GM12865 (cell line): ENCODE measurements at regions not wholly inside any gene's neighbourhood (a gene's known extent, or its start where the extent isn't known, plus 50 kb on each side); places are given as distances from the start of the nearest gene placed in this dataset.

Experiments used
- DNase-seq: peaks from one replicate; pipeline ENCODE4 v3.0.0; 2010; ENCODE audit warnings: low read depth
- H3K4me3 ChIP-seq: 2 replicates; pipeline ENCODE4 v1.5.1; 2011; ENCODE audit warnings: mild to moderate bottlenecking, low read depth, low read length, control low read depth
- TF ChIP-seq, protein P1 (sequence below): IDR thresholded peaks from 2 replicates; pipeline ENCODE4 v1.5.1; 2011; ENCODE audit warnings: low read length, control low read depth, low read depth, inconsistent platforms; ENCODE audit not compliant: insufficient read depth; ENCODE audit errors: missing control alignments

DNA sequence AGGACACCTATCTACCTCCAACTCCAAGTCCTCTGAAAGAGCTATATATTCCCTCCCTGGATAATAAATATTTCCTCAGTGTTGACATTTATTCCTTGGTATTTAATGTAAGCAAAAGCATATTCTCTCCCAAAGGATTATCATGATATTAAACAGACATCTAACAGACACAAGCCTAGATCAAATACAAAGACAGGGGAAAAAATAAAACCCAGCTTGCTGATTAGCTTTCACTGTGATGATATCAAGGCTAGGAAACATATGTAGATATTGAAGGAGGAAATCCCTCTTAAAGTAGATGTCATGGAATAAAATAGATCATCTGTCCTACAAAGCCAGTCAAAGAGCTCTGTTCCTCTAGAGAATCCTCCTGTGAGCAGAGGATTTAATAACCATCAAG is 95.2 kb downstream of the CRPPA start:
- no peak overlapping the region for H3K4me3 ChIP-seq
- no peak for DNase-seq
- TF ChIP-seq, protein P1, sequence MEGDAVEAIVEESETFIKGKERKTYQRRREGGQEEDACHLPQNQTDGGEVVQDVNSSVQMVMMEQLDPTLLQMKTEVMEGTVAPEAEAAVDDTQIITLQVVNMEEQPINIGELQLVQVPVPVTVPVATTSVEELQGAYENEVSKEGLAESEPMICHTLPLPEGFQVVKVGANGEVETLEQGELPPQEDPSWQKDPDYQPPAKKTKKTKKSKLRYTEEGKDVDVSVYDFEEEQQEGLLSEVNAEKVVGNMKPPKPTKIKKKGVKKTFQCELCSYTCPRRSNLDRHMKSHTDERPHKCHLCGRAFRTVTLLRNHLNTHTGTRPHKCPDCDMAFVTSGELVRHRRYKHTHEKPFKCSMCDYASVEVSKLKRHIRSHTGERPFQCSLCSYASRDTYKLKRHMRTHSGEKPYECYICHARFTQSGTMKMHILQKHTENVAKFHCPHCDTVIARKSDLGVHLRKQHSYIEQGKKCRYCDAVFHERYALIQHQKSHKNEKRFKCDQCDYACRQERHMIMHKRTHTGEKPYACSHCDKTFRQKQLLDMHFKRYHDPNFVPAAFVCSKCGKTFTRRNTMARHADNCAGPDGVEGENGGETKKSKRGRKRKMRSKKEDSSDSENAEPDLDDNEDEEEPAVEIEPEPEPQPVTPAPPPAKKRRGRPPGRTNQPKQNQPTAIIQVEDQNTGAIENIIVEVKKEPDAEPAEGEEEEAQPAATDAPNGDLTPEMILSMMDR, result no peak

- H3K4me3 ChIP-seq, result no peak overlapping the region
- no peak for DNase-seq
- TF ChIP-seq, protein P1, result no peak
Measured at GRCh38 chr7:16323313-16323712, 98.0 kb downstream of the CRPPA start.

DNA sequence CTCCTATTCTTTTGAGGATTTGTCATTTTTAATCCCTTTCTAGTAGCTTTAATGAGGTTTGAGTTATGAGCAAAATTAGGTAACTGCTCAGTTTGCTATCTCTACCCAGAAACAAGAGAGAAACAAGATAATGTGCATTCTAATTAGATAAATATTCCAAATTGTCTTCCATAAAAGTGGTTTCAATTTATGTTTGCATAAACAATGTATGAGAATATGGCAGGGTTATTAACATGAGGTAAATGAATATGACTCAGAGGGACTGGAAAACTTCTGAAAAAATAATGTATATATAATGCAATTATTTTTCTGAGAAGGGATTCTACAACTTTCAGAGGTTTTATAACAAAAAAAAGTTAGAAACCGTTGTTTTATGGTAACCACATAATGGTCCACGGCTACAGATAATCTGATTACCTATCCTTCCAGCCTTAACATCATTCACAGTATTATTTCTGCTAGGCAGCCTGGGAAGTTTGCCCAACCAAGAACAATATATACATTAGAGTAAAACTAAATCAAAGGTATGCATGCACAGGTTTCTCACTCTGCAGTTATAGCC is 101.2 kb downstream of the CRPPA start:
- no peak for DNase-seq
- TF ChIP-seq, protein P1, result no peak

DNA sequence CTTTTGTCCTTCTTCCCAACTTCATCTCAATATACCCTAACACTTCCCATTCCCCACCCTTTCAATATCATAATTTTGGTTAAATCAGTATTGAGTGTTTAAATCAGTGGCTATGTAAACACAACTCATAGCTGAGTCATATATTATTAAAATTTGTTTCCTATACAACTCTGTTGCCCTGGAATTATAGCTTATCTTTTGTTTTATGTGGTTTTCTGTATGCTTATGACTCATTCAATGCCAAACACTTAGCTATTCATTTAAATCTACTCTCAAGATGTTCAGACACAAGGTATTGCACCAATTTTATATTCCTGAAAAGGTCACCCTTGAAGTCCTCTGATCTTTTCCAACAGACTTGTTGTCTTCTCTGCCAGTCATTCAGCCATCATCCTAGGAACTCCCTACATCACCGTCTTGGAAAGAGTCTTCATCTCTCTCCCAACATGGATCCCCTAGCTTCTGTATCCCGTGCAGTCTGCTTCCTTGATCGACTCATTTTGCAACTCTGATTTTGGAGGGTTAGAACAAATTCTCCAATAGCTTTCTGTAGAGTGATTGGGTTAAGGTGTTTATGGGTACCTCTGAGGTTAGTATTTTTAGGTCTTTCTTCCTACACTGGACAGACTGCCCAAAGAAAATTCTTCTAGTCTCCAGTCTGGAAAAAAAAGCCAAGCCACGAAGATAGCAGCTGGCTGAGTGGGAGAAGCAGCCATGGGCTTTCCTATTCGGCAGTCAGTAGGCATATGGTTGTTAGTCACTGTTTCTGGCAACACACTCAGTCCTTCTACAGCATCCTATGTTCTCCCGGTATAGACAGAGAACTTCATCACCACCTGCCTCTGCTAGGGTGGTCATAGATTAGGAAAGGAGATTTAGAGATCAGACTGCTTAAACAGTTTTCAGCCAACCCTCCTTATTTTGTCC is 102.1 kb downstream of the CRPPA start:
- H3K4me3 ChIP-seq, result no peak overlapping the region
- DNase-seq, result no peak

More for the DNA sequence above, 101.2 kb downstream of the CRPPA start:
- no peak overlapping the region for H3K4me3 ChIP-seq

DNA sequence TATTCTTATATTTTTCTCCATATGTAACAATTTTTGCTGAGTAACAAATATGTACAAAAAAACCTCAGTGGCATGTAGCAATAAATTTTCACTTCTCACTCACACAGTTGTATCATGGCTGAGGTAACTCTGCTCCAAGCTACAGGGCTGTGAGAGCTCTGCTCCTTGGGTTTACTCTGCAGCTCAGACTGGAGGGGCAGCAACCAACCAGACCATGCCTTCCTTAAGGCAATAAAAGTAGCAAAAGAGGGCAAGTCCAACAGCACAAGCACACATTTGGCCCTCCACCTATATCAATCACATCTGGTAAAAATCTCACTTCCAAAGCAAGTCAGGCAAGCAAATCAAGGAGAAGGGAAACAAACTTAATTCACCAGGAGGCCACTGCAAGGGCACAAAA is 102.9 kb downstream of the CRPPA start:
- TF ChIP-seq, protein P1, result no peak
- DNase-seq, result no peak
- no peak overlapping the region for H3K4me3 ChIP-seq

More for the DNA sequence above, 102.1 kb downstream of the CRPPA start:
- TF ChIP-seq, protein P1, result no peak

DNA sequence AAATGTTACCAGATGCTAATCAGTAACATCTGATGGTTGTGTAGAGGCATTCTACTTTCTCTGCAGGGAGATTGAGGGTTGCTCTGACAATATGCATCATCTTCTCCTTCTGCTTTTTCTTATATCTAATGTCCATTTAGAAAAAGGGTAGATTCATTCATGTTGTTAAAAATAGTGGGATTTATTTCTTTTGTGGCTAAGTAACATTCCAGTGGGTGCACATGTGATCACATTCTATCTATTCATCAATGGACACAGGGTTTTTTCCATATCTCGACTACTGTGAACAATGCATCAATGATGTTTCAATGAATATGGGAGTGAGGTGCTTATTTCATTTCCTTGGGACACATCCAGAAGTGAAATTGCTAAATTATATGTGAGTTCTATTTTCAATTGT is 103.9 kb downstream of the CRPPA start:
- TF ChIP-seq, protein P1, result no peak
- no peak for DNase-seq
- H3K4me3 ChIP-seq, result no peak overlapping the region

DNA sequence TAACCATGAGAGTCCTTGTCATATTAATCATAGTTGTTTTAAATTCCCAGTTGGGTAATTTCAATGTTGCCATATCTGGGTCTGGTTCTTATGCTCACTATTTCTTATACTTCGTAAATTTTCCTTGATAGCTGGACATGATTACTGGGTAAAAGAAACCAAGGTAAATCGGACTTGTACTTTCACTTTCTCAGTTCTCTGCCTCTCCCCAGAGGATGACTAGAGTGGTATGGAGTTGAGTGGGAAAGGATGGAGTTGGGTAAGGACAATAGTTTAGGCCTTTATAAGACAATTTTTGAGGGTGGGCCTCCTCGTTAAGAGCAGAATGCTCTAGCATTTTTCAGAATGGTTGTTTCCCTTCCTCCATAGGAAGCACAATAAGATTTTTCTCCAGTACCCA is 106.1 kb downstream of the CRPPA start:
- H3K4me3 ChIP-seq, result no peak overlapping the region
- no peak for DNase-seq

More for the DNA sequence above, 106.1 kb downstream of the CRPPA start:
- TF ChIP-seq, protein P1, result no peak
